H9 (cell line): ENCODE measurements at regions not wholly inside any gene's neighbourhood (a gene's known extent, or its start where the extent isn't known, plus 50 kb on each side); places are given as distances from the start of the nearest gene placed in this dataset.

Experiments used
- DNase-seq: peaks from one replicate; pipeline ENCODE4 v3.0.0-alpha.2; 2017
- H2AFZ ChIP-seq: one replicate; pipeline ENCODE4 v1.6.1; 2013; ENCODE audit warnings: mild to moderate bottlenecking, low read length, control low read depth, moderate library complexity
- H2AK5ac ChIP-seq: 2 replicates; pipeline ENCODE4 v1.6.1; 2013; ENCODE audit warnings: low read length, control low read depth, mixed read lengths; ENCODE audit not compliant: insufficient read length
- H2BK120ac ChIP-seq: one replicate; pipeline ENCODE4 v1.6.1; 2013; ENCODE audit warnings: low read depth, mild to moderate bottlenecking, low read length, control low read depth, inconsistent platforms; ENCODE audit not compliant: poor library complexity, severe bottlenecking
- H2BK12ac ChIP-seq: 2 replicates; pipeline ENCODE4 v1.6.1; 2013; ENCODE audit warnings: low read length, control low read depth, mixed read lengths, low read depth; ENCODE audit not compliant: insufficient read length
- H2BK15ac ChIP-seq: 2 replicates; pipeline ENCODE4 v1.6.1; 2013; ENCODE audit warnings: low read depth, low read length, control low read depth
- H2BK20ac ChIP-seq: one replicate; pipeline ENCODE4 v1.6.1; 2013; ENCODE audit warnings: low read depth, mild to moderate bottlenecking, low read length, control low read depth, inconsistent platforms; ENCODE audit not compliant: poor library complexity, severe bottlenecking
- H2BK5ac ChIP-seq: 2 replicates; pipeline ENCODE4 v1.6.1; 2013; ENCODE audit warnings: low read length, control low read depth, mixed read lengths; ENCODE audit not compliant: insufficient read length
- H3K14ac ChIP-seq: 2 replicates; pipeline ENCODE4 v1.6.1; 2013; ENCODE audit warnings: low read length, control low read depth; ENCODE audit not compliant: insufficient read depth
- H3K18ac ChIP-seq: 2 replicates; pipeline ENCODE4 v1.6.1; 2013; ENCODE audit warnings: low read depth, mild to moderate bottlenecking, mixed read lengths, low read length, control low read depth; ENCODE audit not compliant: insufficient read length
- H3K23ac ChIP-seq: 2 replicates; pipeline ENCODE4 v1.6.1; 2013; ENCODE audit warnings: low read length, control low read depth, mixed read lengths, low read depth; ENCODE audit not compliant: insufficient read length
- H3K23me2 ChIP-seq: 2 replicates; pipeline ENCODE4 v1.6.1; 2013; ENCODE audit warnings: low read depth, mild to moderate bottlenecking, mixed read lengths, low read length, control low read depth; ENCODE audit not compliant: insufficient read length, poor library complexity, severe bottlenecking
- H3K27ac ChIP-seq: 2 replicates; pipeline ENCODE4 v1.5.1; 2013; ENCODE audit warnings: low read length, control low read depth, mixed read lengths, low read depth; ENCODE audit not compliant: insufficient read length
- H3K27me3 ChIP-seq: 2 replicates; pipeline ENCODE4 v1.6.1; 2013; ENCODE audit warnings: low read length, control low read depth, inconsistent platforms; ENCODE audit not compliant: insufficient read depth
- H3K4ac ChIP-seq: 2 replicates; pipeline ENCODE4 v1.6.1; 2013; ENCODE audit warnings: low read depth, mild to moderate bottlenecking, control low read depth, inconsistent platforms, low read length, moderate library complexity
- H3K4me1 ChIP-seq: 2 replicates; pipeline ENCODE4 v1.6.1; 2013; ENCODE audit warnings: low read length, control low read depth, inconsistent platforms; ENCODE audit not compliant: insufficient read depth
- H3K4me2 ChIP-seq: 2 replicates; pipeline ENCODE4 v1.6.1; 2013; ENCODE audit warnings: low read length, control low read depth, mixed read lengths; ENCODE audit not compliant: insufficient read length, insufficient read depth
- H3K56ac ChIP-seq: 2 replicates; pipeline ENCODE4 v1.6.1; 2013; ENCODE audit warnings: low read depth, mild to moderate bottlenecking, mixed read lengths, low read length, control low read depth; ENCODE audit not compliant: insufficient read length
- H3K79me1 ChIP-seq: 2 replicates; pipeline ENCODE4 v1.6.1; 2013; ENCODE audit warnings: low read depth, mild to moderate bottlenecking, moderate library complexity, low read length, control low read depth, inconsistent platforms; ENCODE audit not compliant: insufficient read depth, poor library complexity, severe bottlenecking
- H3K79me2 ChIP-seq: 2 replicates; pipeline ENCODE4 v1.6.1; 2013; ENCODE audit warnings: low read length, control low read depth, inconsistent platforms; ENCODE audit not compliant: insufficient read depth
- H3K9ac ChIP-seq: 2 replicates; pipeline ENCODE4 v1.6.1; 2013; ENCODE audit warnings: low read length, control low read depth, mixed read lengths; ENCODE audit not compliant: insufficient read length; ENCODE audit errors: extremely low read depth
- H3K9me3 ChIP-seq: one replicate; pipeline ENCODE4 v1.6.1; 2013; ENCODE audit warnings: low read depth, low read length, inconsistent platforms; ENCODE audit not compliant: control insufficient read depth
- H3T11ph ChIP-seq: one replicate; pipeline ENCODE4 v1.6.1; 2013; ENCODE audit warnings: mild to moderate bottlenecking, low read length, control low read depth, inconsistent platforms
- H4K20me1 ChIP-seq: one replicate; pipeline ENCODE4 v1.6.1; 2013; ENCODE audit not compliant: control insufficient read depth, insufficient read length, insufficient read depth
- H4K5ac ChIP-seq: 2 replicates; pipeline ENCODE4 v1.6.1; 2013; ENCODE audit warnings: low read depth, mild to moderate bottlenecking, mixed read lengths, low read length, control low read depth; ENCODE audit not compliant: insufficient read length
- H4K8ac ChIP-seq: replicated peaks from 2 replicates; pipeline ENCODE4 v1.6.1; 2013; ENCODE audit warnings: low read length, control low read depth, mixed read lengths, low read depth; ENCODE audit not compliant: insufficient read length
- H4K91ac ChIP-seq: 2 replicates; pipeline ENCODE4 v1.6.1; 2013; ENCODE audit warnings: low read depth, mild to moderate bottlenecking, moderate library complexity, mixed read lengths, low read length, control low read depth; ENCODE audit not compliant: insufficient read length
- H3K27ac Mint-ChIP-seq, 3 experiments: 2 replicates in 2 of 3; 3 replicates in 1 of 3; pipeline ENCODE4 v1.8.0; 2020 to 2021; ENCODE audit warnings: mixed read lengths in 3 of 3, mild to moderate bottlenecking in 1 of 3, moderate library complexity in 1 of 3
- H3K27me3 Mint-ChIP-seq: 2 replicates; pipeline ENCODE4 v1.8.0; 2021; ENCODE audit warnings: low read depth, mild to moderate bottlenecking, moderate library complexity, mixed read lengths
- H3K36me3 Mint-ChIP-seq, 3 experiments: 2 replicates in 2 of 3; 3 replicates in 1 of 3; pipeline ENCODE4 v1.8.0; 2020 to 2021; ENCODE audit warnings: low read depth in 3 of 3, mixed read lengths in 3 of 3; ENCODE audit not compliant: insufficient read depth in 1 of 3
- H3K4me1 Mint-ChIP-seq, 2 experiments: 2 replicates each; pipeline ENCODE4 v1.8.0; 2020; ENCODE audit warnings: mixed read lengths in 2 of 2
- H3K4me3 Mint-ChIP-seq, 2 experiments: 2 replicates in 1 of 2; 3 replicates in 1 of 2; pipeline ENCODE4 v1.8.0; 2020 to 2021; ENCODE audit warnings: mild to moderate bottlenecking in 2 of 2, mixed read lengths in 2 of 2, moderate library complexity in 1 of 2
- H3K9me3 Mint-ChIP-seq, 2 experiments: 2 replicates in 1 of 2; 3 replicates in 1 of 2; pipeline ENCODE4 v1.8.0; 2020; ENCODE audit warnings: mild to moderate bottlenecking in 2 of 2, mixed read lengths in 2 of 2, moderate library complexity in 1 of 2
- CTCF ChIP-seq: fragments of 200-600 bp; sonication (generic); conservative IDR thresholded peaks from 3 replicates; pipeline ENCODE4 v1.8.0; 2021; ENCODE audit warnings: antibody characterized with exemption, mild to moderate bottlenecking
- WGBS: extraction: QIAGEN DNeasy Blood & Tissue Kit; methylation state at CpG from one replicate; pipeline ENCODE4 v1.1.7; 2013; ENCODE audit warnings: missing lambda C conversion rate, low lambda C conversion rate, mixed read lengths; ENCODE audit not compliant: insufficient read length; ENCODE audit errors: extremely low coverage; 5-methylcytosine and 5-hydroxymethylcytosine counted together

- Histone ChIP-seq H2BK5ac (no peak overlapping the region), H2AK5ac (no peak overlapping the region), H4K8ac (no peak overlapping the region), H3K56ac (no peak overlapping the region), H3K4me2 (no peak overlapping the region), H3K23ac (no peak overlapping the region), H2BK20ac (no peak overlapping the region), H3K14ac (no peak overlapping the region), H4K5ac (no peak overlapping the region), H3K4ac (no peak overlapping the region), H3K9me3 (no peaks in the 10 kb centered on the region), H2BK12ac (no peak overlapping the region), H3K23me2 (no peaks in the 10 kb centered on the region), H2BK120ac (no peak overlapping the region), H3K27ac (no peak overlapping the region), H3T11ph (no peak overlapping the region), H3K9ac (no peak overlapping the region), H4K91ac (no peak overlapping the region), H3K4me1 (no peaks in the 10 kb centered on the region), H3K27me3 (no peaks in the 10 kb centered on the region), H3K18ac (no peak overlapping the region), H2AFZ (no peak overlapping the region), H3K79me2 (no peaks in the 10 kb centered on the region), H4K20me1 (no peaks in the 10 kb centered on the region), H2BK15ac (no peak overlapping the region), H3K79me1 (no peaks in the 10 kb centered on the region)
- H3K27ac Mint-ChIP-seq: no peak overlapping the region
- no peaks in the 10 kb centered on the region for H3K27me3 Mint-ChIP-seq
- no CpG with 5 or more reads among the region's 2 CpGs for WGBS
- no peaks in the 10 kb centered on the region for H3K9me3 Mint-ChIP-seq
- H3K4me3 Mint-ChIP-seq: no peak overlapping the region
- H3K36me3 Mint-ChIP-seq: peaks cover 0 to 5% (median 0%) of the 10 kb centered on the region in 3 experiments; a peak in 1 of 7 replicates
- no peak for DNase-seq
- H3K4me1 Mint-ChIP-seq: no peaks in the 10 kb centered on the region
- no peak for TF ChIP-seq CTCF
Observed at GRCh38 chr1:178023181-178023618, 53.3 kb upstream of the SEC16B start.
